Stimulated activated CD4-positive, alpha-beta T cell treated with anti-CD3 and anti-CD28 coated beads, Interleukin-12 subunit alpha, Interleukin-12 subunit beta, amount 100 ng/mL, for 4 hours (primary cell): ENCODE measurements at regions not wholly inside any gene's neighbourhood (a gene's known extent, or its start where the extent isn't known, plus 50 kb on each side); places are given as distances from the start of the nearest gene placed in this dataset.
"Not testable (repeated sequence)": the region's sequence is repeated elsewhere in the genome, so short reads cannot be mapped to it uniquely, and the experiment has no call there.

Source experiments
- DNase-seq: peaks from one replicate; pipeline ENCODE4 v3.0.0-alpha.2; 2020

GRCh38 chr1:228796945-228797344 lies 61.7 kb downstream of the RHOU start:
- DNase-seq, result not testable (repeated sequence)

GRCh38 chr1:228798035-228798434 lies 62.8 kb downstream of the RHOU start:
- DNase-seq, result no peak

GRCh38 chr1:228798548-228798947 lies 63.3 kb downstream of the RHOU start:
- DNase-seq, result no peak

- no peak for DNase-seq
Measured at GRCh38 chr1:228799924-228800323, 64.6 kb downstream of the RHOU start.

- no peak for DNase-seq
Measured at GRCh38 chr1:228801068-228801467, 65.8 kb downstream of the RHOU start.

- DNase-seq, result no peak
Measured at GRCh38 chr1:228802386-228803220, 67.3 kb downstream of the RHOU start.

- no peak for DNase-seq
Measured at GRCh38 chr1:228803421-228803820, 68.1 kb downstream of the RHOU start.

GRCh38 chr1:228804173-228804572 lies 68.9 kb downstream of the RHOU start:
- no peak for DNase-seq

- DNase-seq, result no peak
Measured at GRCh38 chr1:228804640-228805413, 69.5 kb downstream of the RHOU start.

- DNase-seq, result no peak
Measured at GRCh38 chr1:228807904-228808605, 72.8 kb downstream of the RHOU start.

GRCh38 chr1:228809621-228810394 lies 74.5 kb downstream of the RHOU start:
- DNase-seq, result no peak

GRCh38 chr1:228810395-228810758 lies 75.1 kb downstream of the RHOU start:
- DNase-seq, result no peak

- no peak for DNase-seq
Measured at GRCh38 chr1:228810878-228811711, 75.8 kb downstream of the RHOU start.

GRCh38 chr1:228811712-228812305 lies 76.5 kb downstream of the RHOU start:
- no peak for DNase-seq

- no peak for DNase-seq
Measured at GRCh38 chr1:228812961-228813360, 77.7 kb downstream of the RHOU start.

GRCh38 chr1:228814176-228814575 lies 78.9 kb downstream of the RHOU start:
- no peak for DNase-seq

- no peak for DNase-seq
Measured at GRCh38 chr1:228818296-228818695, 83.0 kb downstream of the RHOU start.

GRCh38 chr1:228818928-228819630 lies 83.8 kb downstream of the RHOU start:
- DNase-seq, result no peak

GRCh38 chr1:228821252-228821651 lies 86.0 kb downstream of the RHOU start:
- DNase-seq, result no peak

GRCh38 chr1:228823200-228823599 lies 87.9 kb downstream of the RHOU start:
- no peak for DNase-seq

- no peak for DNase-seq
Measured at GRCh38 chr1:228824366-228824765, 89.1 kb downstream of the RHOU start.
